Natural killer cell (primary cell): ENCODE measurements at regions not wholly inside any gene's neighbourhood (a gene's known extent, or its start where the extent isn't known, plus 50 kb on each side); places are given as distances from the start of the nearest gene placed in this dataset.

Experiments
- ATAC-seq, 3 donors: fragments of 150-1000 bp in 2 of 3; fragments of 200-7000 bp in 1 of 3; cut with Tn5 transposase; 1 replicate in 1 of 3; 2 replicates in 2 of 3; pipeline ENCODE4 v1.10.0; 2021; ENCODE audit warnings: mild to moderate bottlenecking in 2 of 3, moderate library complexity in 2 of 3
- DNase-seq, 2 donors: peaks; one replicate each; pipeline versions ENCODE4 v3.0.0 to v3.0.0-alpha.2; 2013 to 2021; ENCODE audit warnings: mixed read lengths in 1 of 2
- H3K27ac ChIP-seq: one replicate; pipeline ENCODE4 v1.5.1; 2013; ENCODE audit warnings: mild to moderate bottlenecking, low read length
- H3K27me3 ChIP-seq: one replicate; pipeline ENCODE4 v1.6.1; 2013; ENCODE audit warnings: low read length; ENCODE audit not compliant: control insufficient read depth, insufficient read depth
- H3K36me3 ChIP-seq: one replicate; pipeline ENCODE4 v1.6.1; 2013; ENCODE audit warnings: low read length; ENCODE audit not compliant: control insufficient read depth, insufficient read depth
- H3K4me1 ChIP-seq: one replicate; pipeline ENCODE4 v1.6.1; 2013; ENCODE audit warnings: low read length; ENCODE audit not compliant: control insufficient read depth, insufficient read depth
- H3K4me3 ChIP-seq: one replicate; pipeline ENCODE4 v1.5.1; 2013; ENCODE audit warnings: low read length
- H3K9me3 ChIP-seq: one replicate; pipeline ENCODE4 v1.6.1; 2013; ENCODE audit warnings: low read length; ENCODE audit not compliant: control insufficient read depth, insufficient read depth
- H3K27ac Mint-ChIP-seq, 2 donors: one replicate each; pipeline ENCODE4 v1.8.0; 2022; ENCODE audit warnings: mild to moderate bottlenecking in 2 of 2, mixed read lengths in 2 of 2, moderate library complexity in 1 of 2
- H3K27me3 Mint-ChIP-seq, 2 donors: one replicate each; pipeline ENCODE4 v1.8.0; 2022; ENCODE audit warnings: low read depth in 2 of 2, mixed read lengths in 2 of 2
- H3K36me3 Mint-ChIP-seq: one replicate; pipeline ENCODE4 v1.8.0; 2022; ENCODE audit warnings: mixed read lengths
- H3K4me1 Mint-ChIP-seq, 2 donors: one replicate each; pipeline ENCODE4 v1.8.0; 2022; ENCODE audit warnings: mixed read lengths in 2 of 2
- H3K4me3 Mint-ChIP-seq: one replicate; pipeline ENCODE4 v1.8.0; 2022; ENCODE audit warnings: mild to moderate bottlenecking, moderate library complexity, mixed read lengths
- H3K9me3 Mint-ChIP-seq, 2 donors: one replicate each; pipeline ENCODE4 v1.8.0; 2022; ENCODE audit warnings: mixed read lengths in 2 of 2
- CTCF ChIP-seq: fragments of 200-600 bp; IDR thresholded peaks from one replicate; pipeline ENCODE4 v1.8.0; 2022; ENCODE audit warnings: antibody characterized with exemption
- WGBS: methylation state at CpG from one replicate; pipeline ENCODE4 v1.1.7; 2013; ENCODE audit warnings: missing lambda C conversion rate; ENCODE audit not compliant: insufficient coverage; 5-methylcytosine and 5-hydroxymethylcytosine counted together
- intact Hi-C: fragments of 100-400 bp; cut with micrococcal nuclease; formaldehyde crosslinking; loops from one replicate; pipeline ENCODE4 v1.14.2; 2022

- ATAC-seq (no peak), DNase-seq (no peak)
- 91% methylated on average over 6 of the region's 6 CpGs for WGBS
- no peak overlapping the region for H3K4me3 ChIP-seq
- H3K36me3 Mint-ChIP-seq = no peaks in the 10 kb centered on the region
- H3K4me1 ChIP-seq = no peaks in the 10 kb centered on the region
- H3K4me1 Mint-ChIP-seq = no peaks in the 10 kb centered on the region
- H3K36me3 ChIP-seq = no peaks in the 10 kb centered on the region
- no peak overlapping the region for H3K27ac ChIP-seq
- H3K27ac Mint-ChIP-seq = no peak overlapping the region
- H3K9me3 ChIP-seq = no peaks in the 10 kb centered on the region
- intact Hi-C loops = no loop called here
- no peaks in the 10 kb centered on the region for H3K27me3 ChIP-seq
- H3K27me3 Mint-ChIP-seq = peaks cover 11 to 14% of the 10 kb centered on the region in 2 donors
- no peak overlapping the region for H3K4me3 Mint-ChIP-seq
- no peak for TF ChIP-seq CTCF
- no peaks in the 10 kb centered on the region for H3K9me3 Mint-ChIP-seq
These were observed 247.7 kb upstream of the RFX3 start for GRCh38 chr9:3773362-3774060.

GRCh38 chr9:3769646-3770045, 243.8 kb upstream of the RFX3 start:
- no peak for DNase-seq
- 27% methylated on average over 3 of the region's 4 CpGs for WGBS
- no peak for ATAC-seq
- Histone ChIP-seq H3K27ac (no peak overlapping the region), H3K27me3 (no peaks in the 10 kb centered on the region), H3K36me3 (no peaks in the 10 kb centered on the region), H3K9me3 (no peaks in the 10 kb centered on the region), H3K4me3 (no peak overlapping the region), H3K4me1 (no peaks in the 10 kb centered on the region)
- Mint-ChIP-seq H3K4me3 (no peak overlapping the region), H3K27ac (no peak overlapping the region), H3K4me1 (no peaks in the 10 kb centered on the region), H3K9me3 (no peaks in the 10 kb centered on the region), H3K36me3 (no peaks in the 10 kb centered on the region), H3K27me3 (peaks cover 11 to 18% of the 10 kb centered on the region in 2 donors)
- TF ChIP-seq CTCF = no peak
- intact Hi-C loops = no loop called here

- Mint-ChIP-seq H3K4me1 (no peaks in the 10 kb centered on the region), H3K27me3 (peaks cover 11 to 18% of the 10 kb centered on the region in 2 donors), H3K27ac (no peak overlapping the region), H3K36me3 (no peaks in the 10 kb centered on the region), H3K9me3 (no peaks in the 10 kb centered on the region), H3K4me3 (no peak overlapping the region)
- Histone ChIP-seq H3K27me3 (no peaks in the 10 kb centered on the region), H3K4me1 (no peaks in the 10 kb centered on the region), H3K27ac (no peak overlapping the region), H3K4me3 (no peak overlapping the region), H3K9me3 (no peaks in the 10 kb centered on the region), H3K36me3 (no peaks in the 10 kb centered on the region)
- 92% methylated on average over 5 of the region's 5 CpGs for WGBS
- no peak for TF ChIP-seq CTCF
- no peak for ATAC-seq
- no peak for DNase-seq
- intact Hi-C loops = no loop called here
These were observed 243.1 kb upstream of the RFX3 start for GRCh38 chr9:3768712-3769457.
